ENCODE measurements at regions not wholly inside any gene's neighbourhood (a gene's known extent, or its start where the extent isn't known, plus 50 kb on each side); places are given as distances from the start of the nearest gene placed in this dataset.

GRCh38 chr1:199735660-199736059, 291.9 kb upstream of the NR5A2 start:
- no peak for TF ChIP-seq ZNF555 (tag by site-specific recombination; conservative IDR thresholded peaks at IDR 0.05)
- no peak for TF ChIP-seq SETDB1 (IDR thresholded peaks at IDR 0.05; ENCODE audit: insufficient read length, low read length)
- no peak for TF ChIP-seq ZNF548 (tag by site-specific recombination; IDR thresholded peaks at IDR 0.05)
- TF ChIP-seq ZNF596 (tag by site-specific recombination; IDR thresholded peaks at IDR 0.05): no peak
- TF ChIP-seq ZNF23 (tag by site-specific recombination; IDR thresholded peaks at IDR 0.05; ENCODE audit: borderline replicate concordance): no peak
- no peak for TF ChIP-seq HOXA7 (CRISPR knock-in tag; IDR thresholded peaks at IDR 0.05; ENCODE audit: borderline replicate concordance)
- H3K4me3 ChIP-seq (ENCODE audit: low read depth, low read length): no peak overlapping the region
- no peaks in the 10 kb centered on the region for H3K36me3 ChIP-seq (ENCODE audit: control insufficient read depth in 2 of 2, insufficient read depth in 1 of 2, low read length in 2 of 2)
- ChIA-PET POLR2A (no interaction called here), CTCF (no interaction called here)
- H3K27ac ChIP-seq (ENCODE audit: extremely low read depth, low read depth, low read length): no peak overlapping the region
- no peaks in the 10 kb centered on the region for H3K9me3 ChIP-seq (ENCODE audit: control insufficient read depth, insufficient read depth, low read depth, low read length)
- peaks cover 6% of the 10 kb centered on the region; the same call in 1 of the 2 replicates for H3K4me1 ChIP-seq (ENCODE audit: control insufficient read depth, insufficient read depth, low read length)

DNA sequence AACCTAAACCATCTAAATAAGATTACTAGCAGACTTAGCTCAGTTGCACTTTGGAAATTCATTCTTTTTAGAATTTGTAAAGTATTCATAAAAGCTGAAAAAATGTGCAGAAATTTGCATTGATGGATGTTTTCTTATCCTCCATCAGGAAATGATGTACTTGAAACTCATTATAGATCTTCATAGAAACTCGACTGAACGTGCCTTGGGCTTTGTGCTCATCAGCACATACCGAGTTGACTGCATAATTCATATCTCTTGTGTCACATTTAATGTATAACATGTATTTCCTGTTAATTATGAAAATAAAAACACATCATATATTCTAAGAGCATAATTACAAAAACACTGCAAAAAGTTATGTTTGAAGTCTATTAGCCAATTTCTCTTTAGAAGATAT, 290.9 kb upstream of the NR5A2 start:
- ChIA-PET POLR2A (no interaction called here), CTCF (no interaction called here)
- no peaks in the 10 kb centered on the region for H3K36me3 ChIP-seq (ENCODE audit: control insufficient read depth in 2 of 2, insufficient read depth in 1 of 2, low read length in 2 of 2)
- TF ChIP-seq ZNF549 (tag by site-specific recombination; IDR thresholded peaks at IDR 0.05) (no peak), ZNF791 (tag by site-specific recombination; IDR thresholded peaks at IDR 0.05) (no peak), ZNF658 (tag by site-specific recombination; IDR thresholded peaks at IDR 0.05) (no peak), ZNF202 (tag by site-specific recombination; IDR thresholded peaks at IDR 0.05; ENCODE audit: borderline replicate concordance) (no peak), ZNF157 (tag by site-specific recombination; IDR thresholded peaks at IDR 0.05) (no peak), ZNF473 (tag by site-specific recombination; IDR thresholded peaks at IDR 0.05) (no peak), ZNF16 (tag by site-specific recombination; IDR thresholded peaks at IDR 0.05; ENCODE audit: low read depth) (no peak), ZNF707 (tag by site-specific recombination; IDR thresholded peaks at IDR 0.05) (no peak), KLF1 (tag by site-specific recombination; IDR thresholded peaks at IDR 0.05) (no peak), ATF2 (tag by site-specific recombination; IDR thresholded peaks at IDR 0.05; ENCODE audit: low read depth) (no peak), ZNF324 (tag by site-specific recombination; IDR thresholded peaks at IDR 0.05) (no peak), ZBTB7A (tag by site-specific recombination; IDR thresholded peaks at IDR 0.05; ENCODE audit: low read depth) (no peak), PBX3 (CRISPR knock-in tag; IDR thresholded peaks at IDR 0.05) (no peak), ZNF529 (tag by site-specific recombination; IDR thresholded peaks at IDR 0.05; ENCODE audit: insufficient replicate concordance) (no peak), ZNF366 (tag by site-specific recombination; conservative IDR thresholded peaks at IDR 0.05) (no peak), ZSCAN30 (tag by site-specific recombination; IDR thresholded peaks at IDR 0.05) (no peak), ZBTB20 (tag by site-specific recombination; IDR thresholded peaks at IDR 0.05) (no peak)
- TF ChIP-seq, protein P1, sequence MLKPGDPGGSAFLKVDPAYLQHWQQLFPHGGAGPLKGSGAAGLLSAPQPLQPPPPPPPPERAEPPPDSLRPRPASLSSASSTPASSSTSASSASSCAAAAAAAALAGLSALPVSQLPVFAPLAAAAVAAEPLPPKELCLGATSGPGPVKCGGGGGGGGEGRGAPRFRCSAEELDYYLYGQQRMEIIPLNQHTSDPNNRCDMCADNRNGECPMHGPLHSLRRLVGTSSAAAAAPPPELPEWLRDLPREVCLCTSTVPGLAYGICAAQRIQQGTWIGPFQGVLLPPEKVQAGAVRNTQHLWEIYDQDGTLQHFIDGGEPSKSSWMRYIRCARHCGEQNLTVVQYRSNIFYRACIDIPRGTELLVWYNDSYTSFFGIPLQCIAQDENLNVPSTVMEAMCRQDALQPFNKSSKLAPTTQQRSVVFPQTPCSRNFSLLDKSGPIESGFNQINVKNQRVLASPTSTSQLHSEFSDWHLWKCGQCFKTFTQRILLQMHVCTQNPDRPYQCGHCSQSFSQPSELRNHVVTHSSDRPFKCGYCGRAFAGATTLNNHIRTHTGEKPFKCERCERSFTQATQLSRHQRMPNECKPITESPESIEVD (tag by site-specific recombination; IDR thresholded peaks at IDR 0.05): no peak
- TF ChIP-seq, protein P2, sequence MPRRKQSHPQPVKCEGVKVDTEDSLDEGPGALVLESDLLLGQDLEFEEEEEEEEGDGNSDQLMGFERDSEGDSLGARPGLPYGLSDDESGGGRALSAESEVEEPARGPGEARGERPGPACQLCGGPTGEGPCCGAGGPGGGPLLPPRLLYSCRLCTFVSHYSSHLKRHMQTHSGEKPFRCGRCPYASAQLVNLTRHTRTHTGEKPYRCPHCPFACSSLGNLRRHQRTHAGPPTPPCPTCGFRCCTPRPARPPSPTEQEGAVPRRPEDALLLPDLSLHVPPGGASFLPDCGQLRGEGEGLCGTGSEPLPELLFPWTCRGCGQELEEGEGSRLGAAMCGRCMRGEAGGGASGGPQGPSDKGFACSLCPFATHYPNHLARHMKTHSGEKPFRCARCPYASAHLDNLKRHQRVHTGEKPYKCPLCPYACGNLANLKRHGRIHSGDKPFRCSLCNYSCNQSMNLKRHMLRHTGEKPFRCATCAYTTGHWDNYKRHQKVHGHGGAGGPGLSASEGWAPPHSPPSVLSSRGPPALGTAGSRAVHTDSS (tag by site-specific recombination; IDR thresholded peaks at IDR 0.05): no peak
- TF ChIP-seq, protein P3, sequence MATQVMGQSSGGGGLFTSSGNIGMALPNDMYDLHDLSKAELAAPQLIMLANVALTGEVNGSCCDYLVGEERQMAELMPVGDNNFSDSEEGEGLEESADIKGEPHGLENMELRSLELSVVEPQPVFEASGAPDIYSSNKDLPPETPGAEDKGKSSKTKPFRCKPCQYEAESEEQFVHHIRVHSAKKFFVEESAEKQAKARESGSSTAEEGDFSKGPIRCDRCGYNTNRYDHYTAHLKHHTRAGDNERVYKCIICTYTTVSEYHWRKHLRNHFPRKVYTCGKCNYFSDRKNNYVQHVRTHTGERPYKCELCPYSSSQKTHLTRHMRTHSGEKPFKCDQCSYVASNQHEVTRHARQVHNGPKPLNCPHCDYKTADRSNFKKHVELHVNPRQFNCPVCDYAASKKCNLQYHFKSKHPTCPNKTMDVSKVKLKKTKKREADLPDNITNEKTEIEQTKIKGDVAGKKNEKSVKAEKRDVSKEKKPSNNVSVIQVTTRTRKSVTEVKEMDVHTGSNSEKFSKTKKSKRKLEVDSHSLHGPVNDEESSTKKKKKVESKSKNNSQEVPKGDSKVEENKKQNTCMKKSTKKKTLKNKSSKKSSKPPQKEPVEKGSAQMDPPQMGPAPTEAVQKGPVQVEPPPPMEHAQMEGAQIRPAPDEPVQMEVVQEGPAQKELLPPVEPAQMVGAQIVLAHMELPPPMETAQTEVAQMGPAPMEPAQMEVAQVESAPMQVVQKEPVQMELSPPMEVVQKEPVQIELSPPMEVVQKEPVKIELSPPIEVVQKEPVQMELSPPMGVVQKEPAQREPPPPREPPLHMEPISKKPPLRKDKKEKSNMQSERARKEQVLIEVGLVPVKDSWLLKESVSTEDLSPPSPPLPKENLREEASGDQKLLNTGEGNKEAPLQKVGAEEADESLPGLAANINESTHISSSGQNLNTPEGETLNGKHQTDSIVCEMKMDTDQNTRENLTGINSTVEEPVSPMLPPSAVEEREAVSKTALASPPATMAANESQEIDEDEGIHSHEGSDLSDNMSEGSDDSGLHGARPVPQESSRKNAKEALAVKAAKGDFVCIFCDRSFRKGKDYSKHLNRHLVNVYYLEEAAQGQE (tag by site-specific recombination; IDR thresholded peaks at IDR 0.05): no peak
- no peak overlapping the region for H3K4me3 ChIP-seq (ENCODE audit: low read depth, low read length)
- H3K27ac ChIP-seq (ENCODE audit: extremely low read depth, low read depth, low read length): no peak overlapping the region
- H3K4me1 ChIP-seq (ENCODE audit: control insufficient read depth, insufficient read depth, low read length): peaks cover 6% of the 10 kb centered on the region; the same call in 1 of the 2 replicates
- H3K9me3 ChIP-seq (ENCODE audit: control insufficient read depth, insufficient read depth, low read depth, low read length): no peaks in the 10 kb centered on the region

Data from HEK293 (cell line).